Keratinocyte (primary cell): ENCODE measurements at regions not wholly inside any gene's neighbourhood (a gene's known extent, or its start where the extent isn't known, plus 50 kb on each side); places are given as distances from the start of the nearest gene placed in this dataset.

Source experiments
- EZH2 ChIP-seq: IDR thresholded peaks from one replicate; pipeline ENCODE4 v1.6.1; 2012; ENCODE audit warnings: inconsistent platforms, mild to moderate bottlenecking, low read length, moderate library complexity
- TF ChIP-seq, protein P1 (sequence below), 3 experiments: IDR thresholded peaks in 1 of 3; conservative IDR thresholded peaks in 1 of 3; optimal IDR thresholded peaks in 1 of 3; 2 replicates in 2 of 3; 3 replicates in 1 of 3; pipeline versions ENCODE3 to v1.5.1; 2011; ENCODE audit warnings: low read length in 3 of 3, mild to moderate bottlenecking in 3 of 3, moderate library complexity in 2 of 3, control low read depth in 1 of 3, inconsistent platforms in 1 of 3; ENCODE audit not compliant: insufficient read depth in 2 of 3; ENCODE audit errors: extremely low read depth in 1 of 3

DNA sequence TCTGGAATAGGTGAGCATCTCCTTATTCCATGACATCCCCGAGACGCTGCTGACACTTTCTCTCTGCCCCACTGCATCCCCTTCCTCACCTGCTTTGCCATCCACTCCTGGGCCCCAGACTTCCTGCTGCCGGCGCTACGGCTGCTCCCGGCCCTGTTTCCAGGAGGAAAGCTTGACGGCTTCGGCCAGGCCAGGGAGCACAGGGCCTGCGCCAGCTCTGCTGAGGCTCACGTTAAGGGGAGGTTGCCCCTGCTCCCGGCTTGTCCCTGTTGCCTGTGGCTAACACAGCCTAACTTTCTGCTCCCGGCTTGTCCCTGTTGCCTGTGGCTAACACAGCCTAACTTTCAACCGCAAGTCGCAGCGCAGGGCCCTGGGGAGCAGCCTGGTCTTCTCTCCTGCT is 177.3 kb upstream of the RGMA start:
- TF ChIP-seq, protein P1, sequence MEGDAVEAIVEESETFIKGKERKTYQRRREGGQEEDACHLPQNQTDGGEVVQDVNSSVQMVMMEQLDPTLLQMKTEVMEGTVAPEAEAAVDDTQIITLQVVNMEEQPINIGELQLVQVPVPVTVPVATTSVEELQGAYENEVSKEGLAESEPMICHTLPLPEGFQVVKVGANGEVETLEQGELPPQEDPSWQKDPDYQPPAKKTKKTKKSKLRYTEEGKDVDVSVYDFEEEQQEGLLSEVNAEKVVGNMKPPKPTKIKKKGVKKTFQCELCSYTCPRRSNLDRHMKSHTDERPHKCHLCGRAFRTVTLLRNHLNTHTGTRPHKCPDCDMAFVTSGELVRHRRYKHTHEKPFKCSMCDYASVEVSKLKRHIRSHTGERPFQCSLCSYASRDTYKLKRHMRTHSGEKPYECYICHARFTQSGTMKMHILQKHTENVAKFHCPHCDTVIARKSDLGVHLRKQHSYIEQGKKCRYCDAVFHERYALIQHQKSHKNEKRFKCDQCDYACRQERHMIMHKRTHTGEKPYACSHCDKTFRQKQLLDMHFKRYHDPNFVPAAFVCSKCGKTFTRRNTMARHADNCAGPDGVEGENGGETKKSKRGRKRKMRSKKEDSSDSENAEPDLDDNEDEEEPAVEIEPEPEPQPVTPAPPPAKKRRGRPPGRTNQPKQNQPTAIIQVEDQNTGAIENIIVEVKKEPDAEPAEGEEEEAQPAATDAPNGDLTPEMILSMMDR (optimal IDR thresholded peaks at IDR 0.05 in 1 of 3, IDR thresholded peaks at IDR 0.05 in 1 of 3, conservative IDR thresholded peaks at IDR 0.05 in 1 of 3; ENCODE audit: extremely low read depth in 1 of 3, insufficient read depth in 2 of 3, low read length in 3 of 3) = no peak
- TF ChIP-seq EZH2 = no peak
